ENCODE measurements at regions not wholly inside any gene's neighbourhood (a gene's known extent, or its start where the extent isn't known, plus 50 kb on each side); places are given as distances from the start of the nearest gene placed in this dataset.

GRCh38 chr10:6305401-6306321 lies 102.9 kb downstream of the PFKFB3 start:
- no peak for DNase-seq (ENCODE audit: low spot score)

GRCh38 chr10:6306917-6307316 lies 104.2 kb downstream of the PFKFB3 start:
- DNase-seq (ENCODE audit: low spot score): no peak

- no peak for DNase-seq (ENCODE audit: low spot score)
Observed at GRCh38 chr10:6309816-6310215, 107.1 kb downstream of the PFKFB3 start.

- no peak for DNase-seq (ENCODE audit: low spot score)
Observed at GRCh38 chr10:6310977-6311376, 108.2 kb downstream of the PFKFB3 start.

GRCh38 chr10:6311700-6312330 lies 109.1 kb downstream of the PFKFB3 start:
- no peak for DNase-seq (ENCODE audit: low spot score)

- DNase-seq (ENCODE audit: low spot score): no peak
Observed at GRCh38 chr10:6312636-6313035, 109.9 kb downstream of the PFKFB3 start.

- DNase-seq (ENCODE audit: low spot score): no peak
Observed at GRCh38 chr10:6313111-6313895, 110.6 kb downstream of the PFKFB3 start.

- no peak for DNase-seq (ENCODE audit: low spot score)
Observed at GRCh38 chr10:6314620-6315205, 112.0 kb downstream of the PFKFB3 start.

- DNase-seq (ENCODE audit: low spot score): no peak
Observed at GRCh38 chr10:6319119-6319518, 116.4 kb downstream of the PFKFB3 start.

GRCh38 chr10:6320320-6321010 lies 117.7 kb downstream of the PFKFB3 start:
- DNase-seq (ENCODE audit: low spot score): no peak

- DNase-seq (ENCODE audit: low spot score): no peak
Observed at GRCh38 chr10:6321880-6322279, 119.1 kb downstream of the PFKFB3 start.

GRCh38 chr10:6322805-6323204 lies 120.1 kb downstream of the PFKFB3 start:
- no peak for DNase-seq (ENCODE audit: low spot score)

GRCh38 chr10:6327961-6328698 lies 125.4 kb downstream of the PFKFB3 start:
- DNase-seq (ENCODE audit: low spot score): no peak

GRCh38 chr10:6328699-6329423 lies 126.1 kb downstream of the PFKFB3 start:
- DNase-seq (ENCODE audit: low spot score): no peak

GRCh38 chr10:6333086-6333485 lies 130.4 kb downstream of the PFKFB3 start:
- DNase-seq (ENCODE audit: low spot score): no peak

GRCh38 chr10:6333973-6334372 lies 131.2 kb downstream of the PFKFB3 start:
- no peak for DNase-seq (ENCODE audit: low spot score)

GRCh38 chr10:6336016-6336415 lies 133.3 kb downstream of the PFKFB3 start:
- DNase-seq (ENCODE audit: low spot score): no peak

GRCh38 chr10:6337382-6337781 lies 134.7 kb downstream of the PFKFB3 start:
- DNase-seq (ENCODE audit: low spot score): no peak

GRCh38 chr10:6338361-6338760 lies 135.6 kb downstream of the PFKFB3 start:
- DNase-seq (ENCODE audit: low spot score): no peak

- no peak for DNase-seq (ENCODE audit: low spot score)
Observed at GRCh38 chr10:6339891-6340290, 137.2 kb downstream of the PFKFB3 start.

All from CD4-positive, alpha-beta T cell treated with Interleukin-6 at 100 ng/mL for 8 hours (primary cell).